SKM-1 treated with dmso at 0.1 percent for 144 hours (cell line): ENCODE measurements at regions not wholly inside any gene's neighbourhood (a gene's known extent, or its start where the extent isn't known, plus 50 kb on each side); places are given as distances from the start of the nearest gene placed in this dataset.

Experiments used
- DNase-seq: peaks from one replicate; lab custom pipeline; 2025; ENCODE audit not compliant: unreplicated experiment; lab: John Stamatoyannopoulos, UW

- no peak for DNase-seq
Measured at GRCh38 chr5:33315189-33315588, 125.6 kb upstream of the TARS1 start.

- no peak for DNase-seq
Measured at GRCh38 chr5:33316773-33317172, 124.0 kb upstream of the TARS1 start.

- DNase-seq = no peak
Measured at GRCh38 chr5:33317271-33317670, 123.5 kb upstream of the TARS1 start.

GRCh38 chr5:33319151-33319550 lies 121.6 kb upstream of the TARS1 start:
- no peak for DNase-seq

- no peak for DNase-seq
Measured at GRCh38 chr5:33319841-33320240, 120.9 kb upstream of the TARS1 start.

- DNase-seq = no peak
Measured at GRCh38 chr5:33321026-33321425, 119.7 kb upstream of the TARS1 start.

- DNase-seq = no peak
Measured at GRCh38 chr5:33322632-33323031, 118.1 kb upstream of the TARS1 start.

GRCh38 chr5:33324667-33325307 lies 116.0 kb upstream of the TARS1 start:
- DNase-seq = no peak

- no peak for DNase-seq
Measured at GRCh38 chr5:33328818-33329217, 111.9 kb upstream of the TARS1 start.

GRCh38 chr5:33329891-33330290 lies 110.9 kb upstream of the TARS1 start:
- DNase-seq = no peak

- DNase-seq = no peak
Measured at GRCh38 chr5:33330426-33330825, 110.3 kb upstream of the TARS1 start.

GRCh38 chr5:33330992-33331391 lies 109.8 kb upstream of the TARS1 start:
- no peak for DNase-seq

- no peak for DNase-seq
Measured at GRCh38 chr5:33332804-33333203, 108.0 kb upstream of the TARS1 start.

- DNase-seq = no peak
Measured at GRCh38 chr5:33334829-33335228, 105.9 kb upstream of the TARS1 start.

- DNase-seq = no peak
Measured at GRCh38 chr5:33336891-33337636, 103.7 kb upstream of the TARS1 start.

GRCh38 chr5:33337637-33337992 lies 103.2 kb upstream of the TARS1 start:
- DNase-seq = no peak

- DNase-seq = no peak
Measured at GRCh38 chr5:33338336-33339110, 102.2 kb upstream of the TARS1 start.

GRCh38 chr5:33339413-33339812 lies 101.4 kb upstream of the TARS1 start:
- no peak for DNase-seq

- no peak for DNase-seq
Measured at GRCh38 chr5:33340195-33340594, 100.6 kb upstream of the TARS1 start.

- DNase-seq = no peak
Measured at GRCh38 chr5:33341351-33341750, 99.4 kb upstream of the TARS1 start.

GRCh38 chr5:33343676-33344327 lies 97.0 kb upstream of the TARS1 start:
- DNase-seq = no peak

GRCh38 chr5:33346534-33346933 lies 94.2 kb upstream of the TARS1 start:
- no peak for DNase-seq
